Glomerular visceral epithelial cell (primary cell): ENCODE measurements at regions not wholly inside any gene's neighbourhood (a gene's known extent, or its start where the extent isn't known, plus 50 kb on each side); places are given as distances from the start of the nearest gene placed in this dataset.
"Not testable (repeated sequence)": the region's sequence is repeated elsewhere in the genome, so short reads cannot be mapped to it uniquely, and the experiment has no call there.

Experiments used
- DNase-seq: peaks from one replicate; pipeline ENCODE4 v3.0.0-alpha.2; 2016; ENCODE audit errors: extremely low spot score

GRCh38 chr3:118245312-118245711, 789.3 kb downstream of the IGSF11 start:
- DNase-seq: no peak

- DNase-seq: not testable (repeated sequence)
These were observed 775.8 kb downstream of the IGSF11 start for GRCh38 chr3:118258850-118259249.

GRCh38 chr3:118262800-118263402, 771.7 kb downstream of the IGSF11 start:
- no peak for DNase-seq

- DNase-seq: no peak
These were observed 767.1 kb downstream of the IGSF11 start for GRCh38 chr3:118267588-118267987.

- no peak for DNase-seq
These were observed 765.0 kb downstream of the IGSF11 start for GRCh38 chr3:118269537-118270125.

- DNase-seq: no peak
These were observed 761.7 kb downstream of the IGSF11 start for GRCh38 chr3:118272991-118273390.

GRCh38 chr3:118277814-118278213, 756.8 kb downstream of the IGSF11 start:
- no peak for DNase-seq

- no peak for DNase-seq
These were observed 741.8 kb downstream of the IGSF11 start for GRCh38 chr3:118292841-118293240.

GRCh38 chr3:118298133-118298532, 736.5 kb downstream of the IGSF11 start:
- no peak for DNase-seq

- no peak for DNase-seq
These were observed 730.1 kb downstream of the IGSF11 start for GRCh38 chr3:118304557-118304956.

GRCh38 chr3:118332699-118333098, 701.9 kb downstream of the IGSF11 start:
- DNase-seq: no peak

- DNase-seq: no peak
These were observed 697.0 kb downstream of the IGSF11 start for GRCh38 chr3:118337649-118338048.

- no peak for DNase-seq
These were observed 687.1 kb downstream of the IGSF11 start for GRCh38 chr3:118347396-118348168.

- no peak for DNase-seq
These were observed 686.5 kb downstream of the IGSF11 start for GRCh38 chr3:118348169-118348557.

GRCh38 chr3:118354556-118354955, 680.1 kb downstream of the IGSF11 start:
- no peak for DNase-seq

- no peak for DNase-seq
These were observed 664.7 kb downstream of the IGSF11 start for GRCh38 chr3:118369892-118370491.

GRCh38 chr3:118380576-118380975, 654.1 kb downstream of the IGSF11 start:
- no peak for DNase-seq

- DNase-seq: no peak
These were observed 638.2 kb downstream of the IGSF11 start for GRCh38 chr3:118396491-118396890.

GRCh38 chr3:118400086-118400485, 634.6 kb downstream of the IGSF11 start:
- DNase-seq: no peak

GRCh38 chr3:118400886-118401285, 633.8 kb downstream of the IGSF11 start:
- no peak for DNase-seq

- DNase-seq: no peak
These were observed 632.8 kb downstream of the IGSF11 start for GRCh38 chr3:118401887-118402286.

GRCh38 chr3:118402971-118403370, 631.7 kb downstream of the IGSF11 start:
- no peak for DNase-seq

- no peak for DNase-seq
These were observed 628.1 kb downstream of the IGSF11 start for GRCh38 chr3:118406562-118406961.
